ENCODE measurements at regions not wholly inside any gene's neighbourhood (a gene's known extent, or its start where the extent isn't known, plus 50 kb on each side); places are given as distances from the start of the nearest gene placed in this dataset.

DNA sequence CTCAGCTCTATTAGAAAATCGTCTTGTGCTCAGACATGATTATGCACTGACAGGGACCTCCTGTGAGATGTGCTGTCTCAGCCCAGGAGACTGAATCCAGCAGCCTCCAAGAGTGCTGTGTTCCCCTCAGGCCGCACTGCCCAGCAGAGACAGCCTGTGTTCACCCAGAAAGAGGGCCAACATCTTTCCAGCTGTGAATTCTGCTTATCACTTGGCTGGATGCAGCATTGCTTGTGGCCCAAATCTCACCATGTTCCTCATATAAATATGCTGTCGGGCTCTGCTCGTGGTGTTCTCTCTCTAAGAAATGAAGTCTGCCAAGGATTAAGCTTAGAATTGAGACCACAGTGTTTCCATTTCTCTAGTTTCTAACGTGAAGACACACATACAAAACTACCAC, 983.0 kb upstream of the WWC1 start:
- Mint-ChIP-seq H3K4me1 (no peaks in the 10 kb centered on the region), H3K27ac (no peak overlapping the region), H3K4me3 (no peak overlapping the region), H3K36me3 (no peaks in the 10 kb centered on the region), H3K9me3 (peaks cover 6 to 8% of the 10 kb centered on the region in 2 donors), H3K27me3 (ENCODE audit: low read depth in 2 of 2) (no peaks in the 10 kb centered on the region)
- H3K36me3 ChIP-seq (ENCODE audit: control insufficient read depth, insufficient read depth, low read length), result no peaks in the 10 kb centered on the region
- ATAC-seq (no peak), DNase-seq (no peak)
- H3K4me1 ChIP-seq (ENCODE audit: control insufficient read depth, insufficient read depth, low read length), result no peaks in the 10 kb centered on the region
- TF ChIP-seq, protein P1, sequence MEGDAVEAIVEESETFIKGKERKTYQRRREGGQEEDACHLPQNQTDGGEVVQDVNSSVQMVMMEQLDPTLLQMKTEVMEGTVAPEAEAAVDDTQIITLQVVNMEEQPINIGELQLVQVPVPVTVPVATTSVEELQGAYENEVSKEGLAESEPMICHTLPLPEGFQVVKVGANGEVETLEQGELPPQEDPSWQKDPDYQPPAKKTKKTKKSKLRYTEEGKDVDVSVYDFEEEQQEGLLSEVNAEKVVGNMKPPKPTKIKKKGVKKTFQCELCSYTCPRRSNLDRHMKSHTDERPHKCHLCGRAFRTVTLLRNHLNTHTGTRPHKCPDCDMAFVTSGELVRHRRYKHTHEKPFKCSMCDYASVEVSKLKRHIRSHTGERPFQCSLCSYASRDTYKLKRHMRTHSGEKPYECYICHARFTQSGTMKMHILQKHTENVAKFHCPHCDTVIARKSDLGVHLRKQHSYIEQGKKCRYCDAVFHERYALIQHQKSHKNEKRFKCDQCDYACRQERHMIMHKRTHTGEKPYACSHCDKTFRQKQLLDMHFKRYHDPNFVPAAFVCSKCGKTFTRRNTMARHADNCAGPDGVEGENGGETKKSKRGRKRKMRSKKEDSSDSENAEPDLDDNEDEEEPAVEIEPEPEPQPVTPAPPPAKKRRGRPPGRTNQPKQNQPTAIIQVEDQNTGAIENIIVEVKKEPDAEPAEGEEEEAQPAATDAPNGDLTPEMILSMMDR (IDR thresholded peaks at IDR 0.05), result no peak
- no peak overlapping the region for H3K27ac ChIP-seq (ENCODE audit: low read length)
- WGBS (ENCODE audit: insufficient coverage), result 80% methylated on average over 4 of the region's 5 CpGs
- peaks cover 4% of the 10 kb centered on the region for H3K9me3 ChIP-seq (ENCODE audit: control insufficient read depth, insufficient read depth, low read length)
- no peaks in the 10 kb centered on the region for H3K27me3 ChIP-seq (ENCODE audit: control insufficient read depth, insufficient read depth, low read length)
- intact Hi-C loops (cut with micrococcal nuclease), result no loop called here
- no peak overlapping the region for H3K4me3 ChIP-seq (ENCODE audit: low read length)

- H3K9me3 ChIP-seq (ENCODE audit: control insufficient read depth, insufficient read depth, low read length), result peaks cover 4% of the 10 kb centered on the region
- H3K27me3 ChIP-seq (ENCODE audit: control insufficient read depth, insufficient read depth, low read length), result no peaks in the 10 kb centered on the region
Measured at GRCh38 chr5:167309941-167310517, 981.4 kb upstream of the WWC1 start.

GRCh38 chr5:167311340-167311739, 980.1 kb upstream of the WWC1 start:
- peaks cover 4% of the 10 kb centered on the region for H3K9me3 ChIP-seq (ENCODE audit: control insufficient read depth, insufficient read depth, low read length)
- H3K4me1 Mint-ChIP-seq, result no peaks in the 10 kb centered on the region
- H3K36me3 Mint-ChIP-seq, result no peaks in the 10 kb centered on the region
- intact Hi-C loops (cut with micrococcal nuclease), result no loop called here
- no peak for DNase-seq
- no peak overlapping the region for H3K27ac Mint-ChIP-seq
- H3K4me1 ChIP-seq (ENCODE audit: control insufficient read depth, insufficient read depth, low read length), result no peaks in the 10 kb centered on the region
- H3K4me3 ChIP-seq (ENCODE audit: low read length), result no peak overlapping the region
- WGBS (ENCODE audit: insufficient coverage), result no CpG with 5 or more reads among the region's 3 CpGs
- peaks cover 0 to 7% of the 10 kb centered on the region in 2 donors for H3K9me3 Mint-ChIP-seq
- H3K4me3 Mint-ChIP-seq, result no peak overlapping the region
- TF ChIP-seq, protein P1 (IDR thresholded peaks at IDR 0.05), result no peak
- no peaks in the 10 kb centered on the region for H3K27me3 ChIP-seq (ENCODE audit: control insufficient read depth, insufficient read depth, low read length)
- no peak for ATAC-seq
- no peaks in the 10 kb centered on the region for H3K27me3 Mint-ChIP-seq (ENCODE audit: low read depth in 2 of 2)
- H3K36me3 ChIP-seq (ENCODE audit: control insufficient read depth, insufficient read depth, low read length), result no peaks in the 10 kb centered on the region
- no peak overlapping the region for H3K27ac ChIP-seq (ENCODE audit: low read length)

More at GRCh38 chr5:167309941-167310517, 981.4 kb upstream of the WWC1 start:
- intact Hi-C loops (cut with micrococcal nuclease), result no loop called here
- WGBS (ENCODE audit: insufficient coverage), result 89% methylated on average over 8 of the region's 8 CpGs
- TF ChIP-seq, protein P1 (IDR thresholded peaks at IDR 0.05), result no peak
- H3K4me3 Mint-ChIP-seq, result no peak overlapping the region
- no peak overlapping the region for H3K27ac Mint-ChIP-seq
- no peak for DNase-seq
- H3K9me3 Mint-ChIP-seq, result peaks cover 4 to 5% of the 10 kb centered on the region in 2 donors
- ATAC-seq, result no peak
- H3K36me3 Mint-ChIP-seq, result no peaks in the 10 kb centered on the region
- H3K4me3 ChIP-seq (ENCODE audit: low read length), result no peak overlapping the region
- no peaks in the 10 kb centered on the region for H3K4me1 Mint-ChIP-seq
- no peak overlapping the region for H3K27ac ChIP-seq (ENCODE audit: low read length)
- no peaks in the 10 kb centered on the region for H3K4me1 ChIP-seq (ENCODE audit: control insufficient read depth, insufficient read depth, low read length)
- no peaks in the 10 kb centered on the region for H3K36me3 ChIP-seq (ENCODE audit: control insufficient read depth, insufficient read depth, low read length)
- H3K27me3 Mint-ChIP-seq (ENCODE audit: low read depth in 2 of 2), result no peaks in the 10 kb centered on the region

GRCh38 chr5:167312225-167312624, 979.2 kb upstream of the WWC1 start:
- H3K9me3 Mint-ChIP-seq, result peaks cover 0 to 10% of the 10 kb centered on the region in 2 donors
- TF ChIP-seq, protein P1 (IDR thresholded peaks at IDR 0.05), result no peak

More at GRCh38 chr5:167312225-167312624, 979.2 kb upstream of the WWC1 start:
- H3K4me3 ChIP-seq (ENCODE audit: low read length), result no peak overlapping the region
- H3K4me1 ChIP-seq (ENCODE audit: control insufficient read depth, insufficient read depth, low read length), result no peaks in the 10 kb centered on the region
- no peak overlapping the region for H3K4me3 Mint-ChIP-seq
- WGBS (ENCODE audit: insufficient coverage), result 92% methylated on average over 1 of the region's 3 CpGs
- no peak overlapping the region for H3K27ac Mint-ChIP-seq
- H3K27me3 Mint-ChIP-seq (ENCODE audit: low read depth in 2 of 2), result no peaks in the 10 kb centered on the region
- no peak overlapping the region for H3K27ac ChIP-seq (ENCODE audit: low read length)
- no peaks in the 10 kb centered on the region for H3K9me3 ChIP-seq (ENCODE audit: control insufficient read depth, insufficient read depth, low read length)
- intact Hi-C loops (cut with micrococcal nuclease), result no loop called here
- no peaks in the 10 kb centered on the region for H3K4me1 Mint-ChIP-seq
- no peak for ATAC-seq
- H3K27me3 ChIP-seq (ENCODE audit: control insufficient read depth, insufficient read depth, low read length), result no peaks in the 10 kb centered on the region
- H3K36me3 Mint-ChIP-seq, result no peaks in the 10 kb centered on the region
- H3K36me3 ChIP-seq (ENCODE audit: control insufficient read depth, insufficient read depth, low read length), result no peaks in the 10 kb centered on the region
- no peak for DNase-seq

Data from natural killer cell (primary cell).